ENCODE measurements at regions not wholly inside any gene's neighbourhood (a gene's known extent, or its start where the extent isn't known, plus 50 kb on each side); places are given as distances from the start of the nearest gene placed in this dataset.

- Histone ChIP-seq H3K4me1 (no peaks in the 10 kb centered on the region), H3K4me3 (ENCODE audit: low read depth, low read length) (no peak overlapping the region), H3K9me3 (no peaks in the 10 kb centered on the region), H3K36me3 (ENCODE audit: control insufficient read depth, insufficient read depth, low read length) (no peaks in the 10 kb centered on the region), H3K27me3 (replicated peaks; ENCODE audit: control insufficient read depth, insufficient read depth, low read length) (no peaks in the 10 kb centered on the region)
- CTCF ChIA-PET = no interaction called here
- Mint-ChIP-seq H3K36me3 (ENCODE audit: insufficient read depth, unreplicated experiment) (no peaks in the 10 kb centered on the region), H3K9me3 (ENCODE audit: unreplicated experiment) (no peaks in the 10 kb centered on the region), H3K4me3 (ENCODE audit: unreplicated experiment) (no peak overlapping the region), H3K27ac (ENCODE audit: unreplicated experiment) (no peak overlapping the region), H3K4me1 (ENCODE audit: low read depth, unreplicated experiment) (no peaks in the 10 kb centered on the region), H3K27me3 (ENCODE audit: insufficient read depth, unreplicated experiment) (no peaks in the 10 kb centered on the region)
- TF ChIP-seq, protein P1, sequence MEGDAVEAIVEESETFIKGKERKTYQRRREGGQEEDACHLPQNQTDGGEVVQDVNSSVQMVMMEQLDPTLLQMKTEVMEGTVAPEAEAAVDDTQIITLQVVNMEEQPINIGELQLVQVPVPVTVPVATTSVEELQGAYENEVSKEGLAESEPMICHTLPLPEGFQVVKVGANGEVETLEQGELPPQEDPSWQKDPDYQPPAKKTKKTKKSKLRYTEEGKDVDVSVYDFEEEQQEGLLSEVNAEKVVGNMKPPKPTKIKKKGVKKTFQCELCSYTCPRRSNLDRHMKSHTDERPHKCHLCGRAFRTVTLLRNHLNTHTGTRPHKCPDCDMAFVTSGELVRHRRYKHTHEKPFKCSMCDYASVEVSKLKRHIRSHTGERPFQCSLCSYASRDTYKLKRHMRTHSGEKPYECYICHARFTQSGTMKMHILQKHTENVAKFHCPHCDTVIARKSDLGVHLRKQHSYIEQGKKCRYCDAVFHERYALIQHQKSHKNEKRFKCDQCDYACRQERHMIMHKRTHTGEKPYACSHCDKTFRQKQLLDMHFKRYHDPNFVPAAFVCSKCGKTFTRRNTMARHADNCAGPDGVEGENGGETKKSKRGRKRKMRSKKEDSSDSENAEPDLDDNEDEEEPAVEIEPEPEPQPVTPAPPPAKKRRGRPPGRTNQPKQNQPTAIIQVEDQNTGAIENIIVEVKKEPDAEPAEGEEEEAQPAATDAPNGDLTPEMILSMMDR (IDR thresholded peaks at IDR 0.05; ENCODE audit: insufficient read depth in 1 of 2, low read depth in 1 of 2, low read length in 1 of 2, severe bottlenecking in 1 of 2, unreplicated experiment in 1 of 2) = no peak
- POLR2A ChIA-PET = no interaction called here
- intact Hi-C loops (cut with micrococcal nuclease; ENCODE audit: unreplicated experiment) = no loop called here
- no peak for DNase-seq
- BruUV-seq (replicated peaks) = no TSS peak
Observed at GRCh38 chr3:76933245-76933644, 106.7 kb upstream of the ROBO2 start.

DNA sequence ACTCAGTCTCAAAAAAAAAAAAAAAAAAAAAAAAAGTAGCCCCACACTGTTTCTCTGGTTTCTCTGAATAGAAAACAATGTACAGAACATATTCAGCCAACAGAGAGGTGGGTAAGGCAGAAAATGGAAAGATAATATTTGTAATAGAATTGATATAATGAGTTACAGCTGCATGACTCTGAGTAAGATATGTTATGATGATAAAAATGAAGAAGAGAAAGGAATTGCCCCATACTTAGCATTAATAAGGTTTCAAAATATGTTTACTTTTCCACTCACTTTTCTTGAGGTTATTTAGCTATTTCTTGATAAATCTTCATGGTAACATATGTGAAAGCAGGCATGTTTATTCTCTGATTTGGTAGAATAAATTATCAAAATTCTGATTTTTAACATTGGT is 100.9 kb upstream of the ROBO2 start:
- no peak overlapping the region for H3K27ac Mint-ChIP-seq (ENCODE audit: unreplicated experiment)
- no peak overlapping the region for H3K4me3 ChIP-seq (ENCODE audit: low read depth, low read length)
- ChIA-PET POLR2A (no interaction called here), CTCF (no interaction called here)
- peaks cover 20% of the 10 kb centered on the region for H3K4me1 Mint-ChIP-seq (ENCODE audit: low read depth, unreplicated experiment)
- DNase-seq = no peak
- H3K36me3 ChIP-seq (ENCODE audit: control insufficient read depth, insufficient read depth, low read length) = no peaks in the 10 kb centered on the region
- H3K36me3 Mint-ChIP-seq (ENCODE audit: insufficient read depth, unreplicated experiment) = no peaks in the 10 kb centered on the region
- no peaks in the 10 kb centered on the region; the same call in 1 of the 2 replicates for H3K9me3 ChIP-seq
- no peaks in the 10 kb centered on the region for H3K27me3 ChIP-seq (replicated peaks; ENCODE audit: control insufficient read depth, insufficient read depth, low read length)
- no peak overlapping the region for H3K4me3 Mint-ChIP-seq (ENCODE audit: unreplicated experiment)
- intact Hi-C loops (cut with micrococcal nuclease; ENCODE audit: unreplicated experiment) = no loop called here
- BruUV-seq (replicated peaks) = no TSS peak
- H3K9me3 Mint-ChIP-seq (ENCODE audit: unreplicated experiment) = no peaks in the 10 kb centered on the region
- peaks cover 28% of the 10 kb centered on the region for H3K4me1 ChIP-seq
- TF ChIP-seq, protein P1 (IDR thresholded peaks at IDR 0.05; ENCODE audit: insufficient read depth in 1 of 2, low read depth in 1 of 2, low read length in 1 of 2, severe bottlenecking in 1 of 2, unreplicated experiment in 1 of 2) = no peak
- no peaks in the 10 kb centered on the region for H3K27me3 Mint-ChIP-seq (ENCODE audit: insufficient read depth, unreplicated experiment)

GRCh38 chr3:76940181-76940770 is 99.6 kb upstream of the ROBO2 start:
- Histone ChIP-seq H3K27me3 (replicated peaks; ENCODE audit: control insufficient read depth, insufficient read depth, low read length) (no peaks in the 10 kb centered on the region), H3K36me3 (ENCODE audit: control insufficient read depth, insufficient read depth, low read length) (no peaks in the 10 kb centered on the region), H3K4me1 (peaks cover 28% of the 10 kb centered on the region), H3K4me3 (ENCODE audit: low read depth, low read length) (no peak overlapping the region), H3K9me3 (no peaks in the 10 kb centered on the region; the same call in 1 of the 2 replicates)
- TF ChIP-seq, protein P1 (IDR thresholded peaks at IDR 0.05; ENCODE audit: insufficient read depth in 1 of 2, low read depth in 1 of 2, low read length in 1 of 2, severe bottlenecking in 1 of 2, unreplicated experiment in 1 of 2) = no peak
- H3K4me1 Mint-ChIP-seq (ENCODE audit: low read depth, unreplicated experiment) = peaks cover 20% of the 10 kb centered on the region
- H3K36me3 Mint-ChIP-seq (ENCODE audit: insufficient read depth, unreplicated experiment) = no peaks in the 10 kb centered on the region
- intact Hi-C loops (cut with micrococcal nuclease; ENCODE audit: unreplicated experiment) = loop anchor here (5.0 kb wide), 1 partner anchor 68 kb away; no protein-coding TSS in a partner anchor
- DNase-seq = no peak
- no peaks in the 10 kb centered on the region for H3K9me3 Mint-ChIP-seq (ENCODE audit: unreplicated experiment)
- H3K4me3 Mint-ChIP-seq (ENCODE audit: unreplicated experiment) = no peak overlapping the region
- no peak overlapping the region for H3K27ac Mint-ChIP-seq (ENCODE audit: unreplicated experiment)
- POLR2A ChIA-PET = no interaction called here
- no TSS peak for BruUV-seq (replicated peaks)
- no peaks in the 10 kb centered on the region for H3K27me3 Mint-ChIP-seq (ENCODE audit: insufficient read depth, unreplicated experiment)
- CTCF ChIA-PET = no interaction called here

Data from Caco-2 (cell line).